A549 (cell line): ENCODE measurements at regions not wholly inside any gene's neighbourhood (a gene's known extent, or its start where the extent isn't known, plus 50 kb on each side); places are given as distances from the start of the nearest gene placed in this dataset.

Experiments
- BCL3 ChIP-seq: fragments of >200 bp; sonication (Bioruptor Twin); formaldehyde crosslinking; IDR thresholded peaks from 3 replicates; pipeline ENCODE4 v1.6.1; 2016
- CEBPB ChIP-seq, 2 experiments: fragments of >200 bp in 1 of 2; sonication (Bioruptor Twin) in 1 of 2; formaldehyde crosslinking in 1 of 2; IDR thresholded peaks; 2 replicates each; pipeline ENCODE4 v1.6.1; 2012 to 2016
- CHD2 ChIP-seq: fragments of 150-350 bp; IDR thresholded peaks from 2 replicates; pipeline ENCODE4 v1.6.1; 2014; ENCODE audit warnings: low read length; ENCODE audit not compliant: partially characterized antibody
- ELK1 ChIP-seq: fragments of 150-350 bp; IDR thresholded peaks from 2 replicates; pipeline ENCODE4 v1.6.1; 2014; ENCODE audit warnings: low read depth, mild to moderate bottlenecking, low read length
- EP300 ChIP-seq, 2 experiments: fragments of >200 bp; sonication (Bioruptor Twin); formaldehyde crosslinking; IDR thresholded peaks; 2 replicates in 1 of 2; 3 replicates in 1 of 2; pipeline ENCODE4 v1.6.1; 2016 to 2017
- JUN ChIP-seq, 2 experiments: fragments of >200 bp; sonication (Bioruptor Twin); formaldehyde crosslinking; IDR thresholded peaks; 2 replicates in 1 of 2; 3 replicates in 1 of 2; pipeline ENCODE4 v1.6.1; 2016 to 2017
- MAZ ChIP-seq: fragments of 150-350 bp; IDR thresholded peaks from 2 replicates; pipeline ENCODE4 v1.6.1; 2014; ENCODE audit warnings: antibody characterized with exemption, low read depth, low read length, borderline replicate concordance
- MYC ChIP-seq: IDR thresholded peaks from 2 replicates; pipeline ENCODE4 v1.6.1; 2012; ENCODE audit warnings: mild to moderate bottlenecking, inconsistent platforms, low read length, improper control_type of control experiment, borderline replicate concordance
- NFE2L2 ChIP-seq: fragments of 150-350 bp; conservative IDR thresholded peaks from 2 replicates; pipeline ENCODE4 v1.6.1; 2014; ENCODE audit warnings: low read length
- RAD21 ChIP-seq, 2 experiments: fragments of >200 bp in 1 of 2; sonication (Bioruptor Twin) in 1 of 2; formaldehyde crosslinking in 1 of 2; IDR thresholded peaks in 1 of 2; conservative IDR thresholded peaks in 1 of 2; 2 replicates in 1 of 2; 3 replicates in 1 of 2; pipeline ENCODE4 v1.6.1; 2012 to 2018; ENCODE audit warnings: inconsistent platforms in 1 of 2
- RCOR1 ChIP-seq: fragments of 150-350 bp; IDR thresholded peaks from 2 replicates; pipeline ENCODE4 v1.6.1; 2014; ENCODE audit warnings: antibody characterized with exemption, low read length, low read depth
- REST ChIP-seq: fragments of 200-600 bp; sonication (generic); IDR thresholded peaks from 2 replicates; pipeline ENCODE4 v1.6.1; 2016; ENCODE audit warnings: antibody characterized with exemption, mild to moderate bottlenecking, moderate library complexity
- TF ChIP-seq, protein P1 (sequence below): fragments of >200 bp; sonication (Bioruptor Twin); formaldehyde crosslinking; IDR thresholded peaks from 3 replicates; pipeline ENCODE4 v1.5.1; 2016
- TF ChIP-seq, protein P2 (sequence below): fragments of 450-650 bp; IDR thresholded peaks from 2 replicates; pipeline ENCODE4 v1.6.1; 2014; ENCODE audit warnings: antibody characterized with exemption

GRCh38 chr10:33612551-33612950 lies 278.1 kb upstream of the NRP1 start:
- TF ChIP-seq, protein P1, sequence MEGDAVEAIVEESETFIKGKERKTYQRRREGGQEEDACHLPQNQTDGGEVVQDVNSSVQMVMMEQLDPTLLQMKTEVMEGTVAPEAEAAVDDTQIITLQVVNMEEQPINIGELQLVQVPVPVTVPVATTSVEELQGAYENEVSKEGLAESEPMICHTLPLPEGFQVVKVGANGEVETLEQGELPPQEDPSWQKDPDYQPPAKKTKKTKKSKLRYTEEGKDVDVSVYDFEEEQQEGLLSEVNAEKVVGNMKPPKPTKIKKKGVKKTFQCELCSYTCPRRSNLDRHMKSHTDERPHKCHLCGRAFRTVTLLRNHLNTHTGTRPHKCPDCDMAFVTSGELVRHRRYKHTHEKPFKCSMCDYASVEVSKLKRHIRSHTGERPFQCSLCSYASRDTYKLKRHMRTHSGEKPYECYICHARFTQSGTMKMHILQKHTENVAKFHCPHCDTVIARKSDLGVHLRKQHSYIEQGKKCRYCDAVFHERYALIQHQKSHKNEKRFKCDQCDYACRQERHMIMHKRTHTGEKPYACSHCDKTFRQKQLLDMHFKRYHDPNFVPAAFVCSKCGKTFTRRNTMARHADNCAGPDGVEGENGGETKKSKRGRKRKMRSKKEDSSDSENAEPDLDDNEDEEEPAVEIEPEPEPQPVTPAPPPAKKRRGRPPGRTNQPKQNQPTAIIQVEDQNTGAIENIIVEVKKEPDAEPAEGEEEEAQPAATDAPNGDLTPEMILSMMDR = no peak
- TF ChIP-seq EP300 (IDR thresholded peaks at IDR 0.05) = no peak
- TF ChIP-seq RAD21 (conservative IDR thresholded peaks at IDR 0.05 in 1 of 2, IDR thresholded peaks at IDR 0.05 in 1 of 2) = no peak
- TF ChIP-seq, protein P2, sequence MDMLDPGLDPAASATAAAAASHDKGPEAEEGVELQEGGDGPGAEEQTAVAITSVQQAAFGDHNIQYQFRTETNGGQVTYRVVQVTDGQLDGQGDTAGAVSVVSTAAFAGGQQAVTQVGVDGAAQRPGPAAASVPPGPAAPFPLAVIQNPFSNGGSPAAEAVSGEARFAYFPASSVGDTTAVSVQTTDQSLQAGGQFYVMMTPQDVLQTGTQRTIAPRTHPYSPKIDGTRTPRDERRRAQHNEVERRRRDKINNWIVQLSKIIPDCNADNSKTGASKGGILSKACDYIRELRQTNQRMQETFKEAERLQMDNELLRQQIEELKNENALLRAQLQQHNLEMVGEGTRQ = no peak
- no peak for TF ChIP-seq BCL3
- TF ChIP-seq REST = no peak
- TF ChIP-seq JUN (IDR thresholded peaks at IDR 0.05) = no peak
- no peak for TF ChIP-seq ELK1
- no peak for TF ChIP-seq RCOR1
- no peak for TF ChIP-seq MAZ
- TF ChIP-seq MYC = no peak
- TF ChIP-seq NFE2L2 = no peak
- no peak for TF ChIP-seq CHD2
- TF ChIP-seq CEBPB (IDR thresholded peaks at IDR 0.05) = no peak
